HG03571 (cell line): ENCODE measurements at regions not wholly inside any gene's neighbourhood (a gene's known extent, or its start where the extent isn't known, plus 50 kb on each side); places are given as distances from the start of the nearest gene placed in this dataset.

Experiments used
- ATAC-seq: cut with Tn5 transposase; IDR thresholded peaks from one replicate; pipeline ENCODE4 v1.9.1; 2021; ENCODE audit not compliant: unreplicated experiment

DNA sequence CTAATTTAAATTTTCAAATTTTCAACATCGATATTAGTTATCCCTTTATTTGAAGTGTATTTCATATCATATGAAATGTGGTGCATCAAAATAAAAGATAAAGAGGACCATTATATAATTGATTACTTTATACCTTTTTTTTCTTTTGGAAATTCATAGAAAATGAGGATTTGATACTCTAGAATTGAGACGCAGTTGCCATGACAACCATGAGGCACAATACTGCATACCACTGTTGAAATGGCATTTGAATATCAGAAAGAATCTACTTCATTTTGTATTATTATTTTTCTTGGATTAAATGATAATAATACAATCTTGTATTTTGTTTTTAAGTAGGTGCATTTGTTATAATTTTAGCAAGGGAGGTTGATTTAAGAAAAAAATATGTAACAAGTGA lies 323.1 kb downstream of the PCDH18 start:
- no peak for ATAC-seq

DNA sequence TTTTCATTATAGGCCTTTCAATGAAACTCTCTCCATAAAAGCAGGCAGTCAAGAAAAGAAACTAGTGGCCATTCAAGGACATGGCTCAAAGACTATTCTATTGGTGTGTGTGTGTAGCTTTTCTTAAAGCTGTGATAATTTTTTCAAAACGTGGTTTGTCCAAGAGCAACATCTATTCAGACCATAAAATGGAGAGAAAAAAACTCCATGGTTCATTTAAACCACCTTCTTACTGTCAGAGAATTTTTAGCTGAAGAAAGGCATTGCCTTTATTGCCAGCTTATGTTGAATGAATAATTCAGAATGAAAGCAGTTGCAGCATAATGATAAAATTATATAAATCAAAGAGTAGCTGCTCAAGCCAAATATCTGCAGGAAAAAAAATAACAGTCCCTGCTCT lies 325.5 kb downstream of the PCDH18 start:
- ATAC-seq = no peak

DNA sequence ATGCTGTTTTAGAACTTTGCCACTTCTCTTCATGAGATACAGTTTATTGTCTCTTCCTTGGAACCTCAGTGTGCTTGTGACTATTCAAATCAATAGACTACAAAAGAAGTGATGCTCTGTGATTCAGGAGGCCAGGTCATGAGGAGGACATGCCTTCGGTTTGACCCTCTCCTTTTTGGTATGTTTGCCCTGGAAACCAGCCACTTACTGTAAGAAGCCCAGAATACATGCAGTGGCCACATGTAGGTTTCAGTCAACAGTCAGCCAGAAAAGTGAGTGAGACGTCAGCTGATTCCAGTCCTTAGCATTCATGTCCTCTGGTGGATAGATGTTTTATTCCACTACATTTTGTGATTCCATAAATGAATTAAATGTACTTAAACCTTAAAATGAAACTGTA lies 328.7 kb downstream of the PCDH18 start:
- ATAC-seq = no peak

DNA sequence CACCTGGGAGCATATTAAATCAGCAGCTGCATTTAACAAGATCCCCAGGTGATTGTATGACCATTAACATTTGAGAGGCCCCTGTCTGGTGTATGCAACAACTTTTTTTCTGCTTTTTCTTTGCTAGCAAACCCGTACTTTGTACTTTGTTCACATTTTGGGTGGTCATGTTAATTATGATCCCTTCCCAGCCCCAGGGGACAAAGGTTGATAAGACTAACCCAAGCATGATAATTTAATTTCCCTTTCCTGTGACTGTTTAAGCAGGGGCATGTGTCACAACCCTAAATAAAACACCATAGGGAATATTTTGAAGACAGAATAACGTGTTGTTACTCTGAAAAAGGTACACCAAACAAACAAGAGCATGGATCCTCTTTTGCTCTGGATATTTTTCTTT lies 332.0 kb downstream of the PCDH18 start:
- ATAC-seq = no peak

DNA sequence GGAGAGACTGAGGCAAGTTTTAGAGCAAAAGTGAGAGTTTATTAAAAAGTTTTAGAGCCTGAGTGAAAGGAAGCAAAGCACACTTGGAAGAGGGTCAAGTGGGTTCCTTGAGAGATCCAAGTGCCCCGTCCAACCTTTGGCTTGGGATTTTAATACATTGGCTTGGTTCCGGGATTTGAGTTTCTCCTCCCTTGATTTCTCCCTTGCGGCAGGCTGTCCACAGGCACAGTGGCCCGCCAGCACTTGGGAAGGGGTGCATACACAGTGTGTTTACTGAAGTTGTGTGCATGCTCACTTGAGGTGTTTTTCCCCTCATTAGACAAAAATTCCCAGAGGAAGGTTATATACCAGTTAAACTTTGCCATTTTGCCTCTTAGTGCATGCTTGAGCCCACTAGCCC lies 333.5 kb downstream of the PCDH18 start:
- ATAC-seq = no peak

DNA sequence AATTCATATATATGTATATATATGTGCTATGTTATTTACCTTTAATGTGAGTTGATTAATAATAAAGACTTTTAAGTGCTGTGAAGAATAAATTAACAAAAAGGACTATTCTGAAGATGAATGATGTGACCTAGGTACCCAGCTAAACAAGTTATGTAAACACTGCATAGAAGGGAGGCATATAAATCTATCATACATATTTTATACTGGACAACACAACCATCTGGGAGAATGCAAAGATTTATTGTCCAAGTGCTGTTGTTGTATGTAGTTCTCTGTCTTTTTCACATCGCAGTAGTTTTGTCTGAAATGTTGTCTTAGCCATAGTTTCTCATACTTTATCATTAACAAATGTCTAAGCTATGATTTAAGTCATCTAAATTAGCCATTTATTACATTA lies 337.6 kb downstream of the PCDH18 start:
- ATAC-seq = no peak

DNA sequence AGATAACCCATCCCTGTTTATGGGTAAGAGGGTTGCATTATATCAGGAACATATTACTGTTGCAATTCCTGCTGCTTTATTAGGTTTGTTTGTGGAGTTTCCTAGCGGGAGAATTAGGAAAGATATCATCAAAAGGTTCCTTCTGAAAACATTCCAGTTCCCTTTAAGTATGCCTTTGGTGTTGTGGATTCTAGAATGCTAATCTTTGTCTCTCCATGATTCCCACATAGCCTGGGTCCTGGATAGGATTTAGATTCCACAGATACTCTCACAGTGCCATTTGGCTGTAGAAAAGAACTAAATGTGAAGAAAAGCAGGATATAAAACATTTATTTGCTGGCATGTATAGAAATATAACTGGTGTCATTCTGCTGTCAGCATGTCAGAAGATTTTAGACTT lies 338.7 kb downstream of the PCDH18 start:
- ATAC-seq = no peak

DNA sequence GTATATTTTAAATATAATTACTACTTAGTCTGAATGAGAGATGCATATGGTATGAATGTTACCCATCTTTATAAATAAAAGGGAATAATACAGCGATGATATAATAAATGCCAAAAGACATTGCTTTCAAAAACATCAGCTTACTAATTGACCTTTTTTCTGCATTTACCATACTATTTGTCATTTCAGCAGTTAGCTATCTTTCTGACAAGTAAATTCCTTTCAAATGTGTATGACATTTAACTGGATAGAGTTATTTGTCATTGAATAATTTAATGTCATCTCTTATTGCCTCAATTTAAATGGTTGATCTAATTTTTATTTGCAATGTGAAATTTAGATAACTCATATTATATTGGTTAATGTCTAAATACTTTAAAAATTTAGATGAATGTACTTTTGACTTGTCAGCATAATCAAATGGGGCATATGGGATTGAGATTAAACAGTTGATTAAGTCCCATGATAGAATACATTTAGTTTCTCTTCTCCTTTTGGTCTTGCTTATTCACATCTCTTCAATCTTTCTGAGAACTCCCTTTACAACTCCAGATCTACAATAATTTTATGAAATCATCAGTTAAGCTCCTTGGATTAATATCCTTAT lies 350.9 kb downstream of the PCDH18 start:
- ATAC-seq = no peak

DNA sequence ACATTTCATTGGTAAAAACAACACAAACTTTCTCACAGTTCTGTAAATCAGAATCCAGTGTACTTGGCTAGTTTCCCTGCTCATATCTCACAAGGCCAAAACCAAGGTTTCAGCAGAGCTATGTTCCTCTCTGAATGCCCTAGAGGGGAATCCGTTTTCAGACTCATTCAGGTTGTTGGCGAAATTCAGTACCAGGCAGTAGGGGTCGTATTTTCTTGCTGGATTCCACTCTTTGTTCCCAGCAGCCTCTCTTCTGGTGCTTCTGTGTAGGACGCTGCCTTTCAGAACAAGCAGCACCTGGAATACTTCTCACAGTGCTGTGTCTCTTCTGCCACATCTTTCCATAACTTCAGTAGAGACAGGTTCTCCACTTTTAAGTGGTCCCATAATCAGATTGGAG lies 351.9 kb downstream of the PCDH18 start:
- no peak for ATAC-seq

DNA sequence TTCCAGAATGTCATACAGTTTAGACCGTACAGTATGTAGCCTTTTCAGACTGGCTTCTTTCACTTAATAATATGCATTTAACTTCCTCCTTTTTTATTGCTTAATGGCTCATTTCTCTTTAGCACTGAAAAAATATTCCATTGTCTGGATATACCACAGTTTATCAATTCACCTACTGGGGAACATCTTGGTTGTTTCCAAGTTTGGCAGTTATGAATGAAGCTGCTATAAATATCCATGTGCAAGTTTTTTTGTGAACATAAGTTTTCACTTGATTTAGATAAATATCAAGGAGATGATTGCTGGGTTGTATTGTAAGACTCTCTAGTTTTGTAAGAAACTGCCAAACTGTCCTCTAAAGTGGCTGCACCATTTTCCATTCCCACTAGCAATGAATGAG lies 375.5 kb downstream of the PCDH18 start:
- ATAC-seq = no peak

DNA sequence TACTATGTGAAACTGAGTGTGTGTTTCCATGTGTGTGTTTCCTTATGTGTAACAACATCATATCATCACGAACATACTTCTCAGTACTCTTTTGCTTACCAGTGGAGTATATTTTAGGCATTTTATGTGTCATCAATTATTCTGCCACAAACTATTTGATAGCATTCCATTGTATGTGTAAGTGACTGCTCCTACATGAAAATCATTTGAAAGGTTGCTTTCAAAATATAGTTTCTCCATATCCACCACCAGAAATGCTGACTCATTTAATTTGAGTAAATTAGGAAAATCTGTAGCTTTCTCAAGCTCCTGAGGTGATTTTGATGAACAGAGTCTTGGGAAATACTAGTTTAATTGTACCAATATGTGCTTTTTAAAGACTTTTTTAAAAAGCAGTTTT lies 376.2 kb downstream of the PCDH18 start:
- ATAC-seq = no peak

DNA sequence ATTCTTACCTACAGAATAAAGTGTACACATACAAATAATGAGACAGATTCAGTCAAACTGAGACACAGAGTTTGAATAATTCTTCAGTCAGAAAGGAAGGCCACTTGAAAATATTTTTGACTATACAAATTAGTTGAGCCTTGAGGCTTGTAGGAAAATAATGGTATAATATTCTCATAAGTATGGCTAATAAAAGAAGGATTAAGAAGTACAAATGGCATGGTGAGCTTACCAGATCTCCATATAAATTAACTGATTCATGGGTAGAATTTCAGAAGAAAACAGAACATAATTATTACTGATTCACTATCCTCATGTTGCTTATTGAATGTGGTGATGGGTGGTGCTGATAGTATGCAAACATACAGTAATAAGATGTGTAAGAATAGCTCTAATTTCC lies 401.1 kb downstream of the PCDH18 start:
- ATAC-seq = no peak

DNA sequence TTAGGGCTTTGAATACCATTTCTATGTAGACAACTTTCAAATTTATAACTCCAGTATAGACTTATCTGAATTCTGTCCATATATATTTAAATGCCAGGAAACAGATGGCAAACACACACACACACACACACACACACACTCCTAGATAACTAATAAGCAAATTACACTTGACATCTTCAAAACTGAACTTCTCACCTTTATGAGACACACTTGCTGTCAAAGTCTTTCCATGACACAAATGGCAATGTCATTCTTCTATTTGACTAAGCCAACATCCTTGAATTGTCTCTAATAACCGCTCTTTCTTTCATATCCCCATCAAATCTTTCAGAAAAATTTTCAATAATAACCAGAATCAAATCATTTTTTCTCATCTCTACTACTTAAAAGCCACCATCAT lies 402.4 kb downstream of the PCDH18 start:
- ATAC-seq = no peak

DNA sequence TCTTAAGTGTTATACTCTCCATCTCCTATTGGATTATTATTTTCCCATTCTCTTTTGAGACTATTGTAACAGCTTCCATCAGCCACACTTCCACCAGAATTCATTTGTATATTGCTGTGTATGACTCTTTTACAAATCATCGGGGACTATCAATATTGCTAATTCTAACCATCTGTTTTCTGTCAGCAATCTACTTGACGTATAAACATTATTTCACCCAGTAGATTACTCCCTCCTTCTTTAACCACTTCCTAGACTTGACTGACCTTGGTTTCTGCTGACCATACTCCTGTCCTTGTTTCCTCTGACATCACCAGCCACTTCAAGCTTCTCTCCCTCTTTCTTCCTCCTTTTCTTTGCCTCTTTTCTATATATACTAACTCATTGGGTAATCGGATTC lies 402.9 kb downstream of the PCDH18 start:
- ATAC-seq = no peak

DNA sequence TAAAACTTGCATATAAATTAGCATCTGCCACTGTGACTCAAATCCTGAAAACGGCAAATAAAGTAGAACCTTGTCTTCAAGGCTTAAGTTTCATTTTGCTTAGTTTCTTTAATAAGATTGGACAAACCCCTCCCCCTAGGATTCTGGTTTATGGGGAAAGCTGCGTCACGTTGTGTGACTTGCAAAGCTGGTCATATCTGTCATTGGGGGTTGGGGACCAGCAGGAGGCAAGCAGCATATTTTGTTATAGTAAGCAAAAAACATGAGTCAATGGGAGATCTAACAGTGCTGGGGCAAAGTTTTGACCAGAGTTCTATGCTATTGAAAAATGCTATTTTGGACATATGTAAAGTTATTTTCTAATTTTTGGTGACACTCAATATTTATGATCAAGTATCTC lies 407.3 kb downstream of the PCDH18 start:
- ATAC-seq = no peak

DNA sequence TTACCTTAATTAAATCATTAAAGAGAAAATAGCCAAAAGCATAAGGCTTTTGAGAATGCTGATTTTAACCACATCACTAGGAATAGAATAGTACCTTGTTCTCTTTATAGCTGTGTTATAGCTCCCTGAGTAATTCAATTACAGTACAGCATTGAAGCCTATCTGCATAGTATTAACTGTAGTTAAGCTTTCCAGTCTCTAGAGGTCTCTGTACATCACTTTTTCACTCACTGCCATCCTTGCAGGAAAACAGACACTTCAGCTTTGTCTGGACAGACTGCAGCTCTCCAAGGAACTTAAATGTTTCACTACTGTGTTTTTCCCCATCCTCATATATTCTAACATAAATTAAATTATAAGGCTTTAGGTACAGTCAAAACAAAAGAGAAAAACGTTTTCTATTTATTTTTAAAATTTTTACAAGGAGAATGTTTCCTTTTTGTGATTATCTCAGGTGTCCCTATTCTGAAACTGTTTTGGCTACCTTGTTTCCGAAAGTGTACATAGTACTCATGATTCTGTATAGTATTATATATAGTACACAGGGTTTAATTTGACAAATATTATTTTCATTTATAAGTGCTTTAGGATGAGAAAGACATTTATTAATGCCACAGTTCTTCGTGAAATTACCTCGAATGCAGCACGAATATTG lies 407.9 kb downstream of the PCDH18 start:
- peak; percentile 66 for ATAC-seq

DNA sequence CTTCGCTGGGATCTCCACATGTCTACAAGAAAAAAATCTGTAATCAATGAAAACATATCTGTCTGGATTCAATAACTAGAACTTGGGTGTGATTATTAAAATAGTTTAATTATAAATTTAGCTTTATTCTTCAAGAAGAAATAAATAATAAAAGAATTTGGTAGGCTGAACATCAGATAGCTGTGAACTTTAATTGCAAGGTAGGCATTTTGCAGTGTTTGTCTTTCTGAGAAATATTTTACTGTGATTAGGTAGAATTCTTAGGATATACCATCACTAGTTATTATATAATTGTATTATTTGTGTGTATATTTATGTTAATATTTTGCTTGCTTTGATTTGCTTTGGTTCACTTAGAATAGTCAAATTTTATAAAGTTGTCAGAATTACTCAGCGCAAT lies 409.4 kb downstream of the PCDH18 start:
- ATAC-seq = no peak

DNA sequence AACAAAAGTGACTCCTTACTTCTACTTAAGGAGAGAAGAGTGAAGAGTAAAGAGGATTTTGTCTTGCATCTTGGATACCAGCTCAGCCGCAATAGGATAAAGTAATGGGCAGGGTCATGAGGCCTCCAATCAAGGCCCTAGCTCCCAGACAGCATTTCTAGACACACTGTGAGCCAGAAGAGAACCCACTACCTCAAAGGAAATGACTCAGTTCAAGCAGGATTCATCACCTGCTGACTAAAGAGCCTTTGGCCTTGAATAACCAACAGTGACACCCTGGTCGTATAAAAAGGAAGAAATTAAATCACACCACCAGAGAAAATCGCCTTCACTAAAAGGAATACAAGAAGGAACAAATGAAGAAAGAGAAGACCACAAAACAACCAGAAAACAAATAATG lies 416.1 kb downstream of the PCDH18 start:
- no peak for ATAC-seq

DNA sequence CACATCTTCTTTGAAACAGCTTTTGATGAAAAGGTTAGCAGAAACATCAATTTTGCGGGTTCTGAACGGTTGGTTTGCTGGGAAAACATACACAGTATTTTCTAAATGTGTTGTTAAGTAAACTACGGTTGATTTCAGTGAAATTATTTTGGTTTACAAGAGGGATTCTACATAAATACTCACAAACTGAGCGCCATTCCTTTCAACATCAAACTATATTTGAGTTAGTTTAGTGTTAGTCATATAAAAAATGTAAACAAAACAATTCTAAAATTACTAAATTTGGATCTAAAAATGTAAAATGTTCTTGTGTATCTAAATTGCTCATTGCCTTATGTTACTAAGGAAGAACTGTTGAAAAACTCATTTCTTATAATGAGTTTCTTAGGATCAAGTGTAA lies 425.6 kb downstream of the PCDH18 start:
- no peak for ATAC-seq

DNA sequence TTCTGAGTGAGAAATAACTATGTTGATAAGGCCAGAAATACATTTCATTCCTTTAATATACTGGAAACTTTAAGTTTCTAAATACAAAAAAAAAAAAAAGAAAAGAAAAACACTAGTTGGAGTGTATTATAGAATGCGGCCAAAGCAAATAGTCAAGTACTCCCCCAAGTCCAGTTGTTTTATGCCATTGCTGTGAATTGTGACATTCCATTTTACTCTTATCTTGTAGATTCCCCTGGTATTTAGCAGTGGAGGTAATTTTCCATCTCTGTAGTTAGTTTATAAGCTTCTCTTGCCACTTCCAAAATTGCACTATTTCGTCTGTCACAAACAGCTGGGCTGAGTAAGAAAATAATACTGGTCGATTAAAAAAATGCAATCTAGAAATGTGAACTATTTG lies 426.0 kb downstream of the PCDH18 start:
- no peak for ATAC-seq

DNA sequence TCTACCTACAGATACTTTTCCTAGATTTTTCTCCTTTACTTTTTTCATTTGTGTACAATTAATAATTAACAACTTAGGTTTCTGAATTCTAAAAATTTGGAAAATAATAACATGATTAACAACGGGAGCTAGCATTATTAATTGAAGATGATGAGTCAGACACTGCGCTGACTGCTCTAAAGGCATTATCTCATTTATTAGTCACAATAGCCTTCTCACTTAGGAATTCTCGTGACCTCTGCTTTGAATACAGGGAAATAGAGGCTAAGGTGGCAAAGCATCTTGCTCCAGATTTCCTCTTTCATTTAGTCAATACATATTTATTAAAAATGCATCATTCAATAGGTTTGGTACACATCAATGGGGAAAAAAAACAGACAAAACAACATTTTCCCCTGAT lies 441.3 kb downstream of the PCDH18 start:
- ATAC-seq = no peak

DNA sequence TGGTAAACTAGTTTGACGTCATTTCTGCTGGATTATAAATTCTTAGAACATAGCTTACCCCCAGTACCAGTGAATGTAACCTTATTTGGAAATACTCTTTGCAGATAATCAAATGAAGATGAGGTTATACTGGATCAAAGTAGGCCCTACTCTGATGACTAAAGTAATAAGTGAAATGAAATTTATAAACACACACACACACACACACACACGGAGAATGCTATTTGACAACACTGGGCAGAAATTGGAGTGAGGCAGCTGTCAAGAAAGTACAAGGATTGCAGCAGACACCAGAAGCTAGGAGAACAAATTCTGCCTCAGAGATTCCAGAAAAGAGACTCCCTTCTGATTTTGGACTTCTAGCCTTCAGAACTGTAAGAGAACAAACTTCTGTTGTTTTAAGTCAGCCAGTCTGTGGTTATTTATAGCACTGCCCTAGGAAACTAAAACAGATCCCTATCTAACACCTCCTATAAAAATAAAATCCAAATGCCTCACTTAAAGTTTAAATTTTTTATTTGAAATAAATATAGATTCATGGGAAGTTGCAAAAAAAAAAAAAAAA lies 448.6 kb downstream of the PCDH18 start:
- ATAC-seq = no peak

DNA sequence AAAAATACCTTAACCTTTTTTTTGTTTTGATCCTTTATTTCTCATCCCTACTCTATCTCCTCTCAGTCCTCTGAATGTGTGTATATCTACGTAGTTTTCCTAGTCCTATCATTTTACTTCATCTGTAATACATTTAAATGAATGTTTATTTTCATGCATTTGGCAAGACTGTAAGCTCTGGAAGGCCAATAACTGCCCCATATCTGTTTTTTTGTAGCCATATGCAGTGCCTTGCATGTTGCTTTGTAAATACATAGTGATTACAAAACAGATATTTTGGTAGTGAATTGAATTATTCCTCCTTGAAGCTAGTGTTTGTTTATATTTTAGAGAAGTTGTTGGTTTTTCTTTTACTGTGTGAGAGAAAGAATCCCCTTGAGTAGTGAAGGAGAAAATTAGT lies 450.2 kb downstream of the PCDH18 start:
- no peak for ATAC-seq
